ENCODE measurements at regions not wholly inside any gene's neighbourhood (a gene's known extent, or its start where the extent isn't known, plus 50 kb on each side); places are given as distances from the start of the nearest gene placed in this dataset.

- Histone ChIP-seq H2AFZ (ENCODE audit: insufficient read depth, low read length, poor library complexity) (no peak overlapping the region), H4K91ac (ENCODE audit: low read depth, low read length) (peak overlapping the region; percentile 21), H3K18ac (ENCODE audit: low read length) (no peak overlapping the region), H2BK12ac (ENCODE audit: low read length) (peak overlapping the region; percentile 84), H3K9me3 (ENCODE audit: insufficient read depth, low read depth, low read length) (no peaks in the 10 kb centered on the region), H2BK120ac (ENCODE audit: insufficient read depth, low read length, poor library complexity) (no peak overlapping the region), H3K36me3 (ENCODE audit: control insufficient read depth in 1 of 2, insufficient read depth in 2 of 2, low read length in 2 of 2) (peaks cover 0 to 2% of the 10 kb centered on the region in 2 experiments), H2BK5ac (ENCODE audit: low read depth, low read length, poor library complexity) (no peak overlapping the region), H4K12ac (ENCODE audit: low read depth, low read length) (no peak overlapping the region), H3K27ac (ENCODE audit: low read depth, low read length) (peak overlapping the region; percentile 34), H3K4ac (ENCODE audit: low read depth, low read length) (no peak overlapping the region), H3K79me2 (ENCODE audit: control insufficient read depth, insufficient read depth, low read length, poor library complexity) (no peaks in the 10 kb centered on the region), H3K23ac (ENCODE audit: low read length) (no peak overlapping the region), H3K27me3 (ENCODE audit: insufficient read depth, low read length) (no peaks in the 10 kb centered on the region), H4K8ac (ENCODE audit: low read depth, low read length) (no peak overlapping the region), H3K14ac (ENCODE audit: low read length) (no peak overlapping the region), H3K4me2 (ENCODE audit: low read length) (no peak overlapping the region), H3K4me1 (ENCODE audit: control insufficient read depth in 1 of 2, insufficient read depth in 2 of 2, low read length in 2 of 2) (peaks cover 10 to 18% of the 10 kb centered on the region in 2 experiments), H3K4me3 (ENCODE audit: low read depth, low read length) (no peak overlapping the region), H3K9ac (ENCODE audit: low read length) (no peak overlapping the region), H2AK5ac (ENCODE audit: low read length) (no peak overlapping the region), H3K79me1 (ENCODE audit: low read length) (peaks cover 12% of the 10 kb centered on the region)
- DNase-seq: no peak
- WGBS (ENCODE audit: extremely low coverage, insufficient coverage, insufficient read length): no CpG with 5 or more reads among the region's 4 CpGs
Measured at GRCh38 chr3:177589911-177590381, 392.7 kb upstream of the TBL1XR1 start.

DNA sequence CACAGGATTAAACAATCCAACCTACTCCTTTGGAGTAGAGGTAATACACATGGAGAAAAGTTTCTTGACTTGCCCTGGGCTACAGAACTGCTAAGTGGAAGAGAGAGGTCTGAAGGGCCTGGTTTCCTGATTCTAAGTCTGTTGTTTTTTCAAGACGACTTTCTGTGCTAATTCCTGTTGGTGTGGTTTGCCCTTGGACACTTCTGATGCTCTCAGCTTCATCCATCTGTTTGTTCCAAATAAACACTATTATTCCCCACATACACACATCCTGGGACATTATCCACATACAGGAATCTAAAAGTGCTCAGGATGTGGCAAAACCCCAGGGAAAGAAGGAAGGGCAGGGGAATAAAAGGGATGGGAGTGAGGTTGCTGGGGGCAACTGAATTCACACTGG lies 393.5 kb upstream of the TBL1XR1 start:
- Histone ChIP-seq H3K79me2 (ENCODE audit: control insufficient read depth, insufficient read depth, low read length, poor library complexity) (no peaks in the 10 kb centered on the region), H3K36me3 (ENCODE audit: control insufficient read depth in 1 of 2, insufficient read depth in 2 of 2, low read length in 2 of 2) (peaks cover 0 to 2% of the 10 kb centered on the region in 2 experiments), H2AK5ac (ENCODE audit: low read length) (peak overlapping the region; percentile 32), H3K27ac (ENCODE audit: low read depth, low read length) (peak overlapping the region; percentile 59), H3K23ac (ENCODE audit: low read length) (no peak overlapping the region), H4K8ac (ENCODE audit: low read depth, low read length) (peak overlapping the region; percentile 19), H2BK12ac (ENCODE audit: low read length) (peak overlapping the region; percentile 55), H3K4me3 (ENCODE audit: low read depth, low read length) (no peak overlapping the region), H2AFZ (ENCODE audit: insufficient read depth, low read length, poor library complexity) (no peak overlapping the region), H4K91ac (ENCODE audit: low read depth, low read length) (peak overlapping the region; percentile 71), H3K9me3 (ENCODE audit: insufficient read depth, low read depth, low read length) (no peaks in the 10 kb centered on the region), H2BK5ac (ENCODE audit: low read depth, low read length, poor library complexity) (peak overlapping the region; percentile 62), H3K79me1 (ENCODE audit: low read length) (peaks cover 12% of the 10 kb centered on the region), H3K4ac (ENCODE audit: low read depth, low read length) (no peak overlapping the region), H3K18ac (ENCODE audit: low read length) (no peak overlapping the region), H4K12ac (ENCODE audit: low read depth, low read length) (no peak overlapping the region), H2BK120ac (ENCODE audit: insufficient read depth, low read length, poor library complexity) (peak overlapping the region; percentile 84), H3K4me1 (ENCODE audit: control insufficient read depth in 1 of 2, insufficient read depth in 2 of 2, low read length in 2 of 2) (peaks cover 10 to 18% of the 10 kb centered on the region in 2 experiments), H3K9ac (ENCODE audit: low read length) (no peak overlapping the region), H3K27me3 (ENCODE audit: insufficient read depth, low read length) (no peaks in the 10 kb centered on the region), H3K14ac (ENCODE audit: low read length) (peak overlapping the region; percentile 54), H3K4me2 (ENCODE audit: low read length) (no peak overlapping the region)
- no CpG with 5 or more reads among the region's 1 CpG for WGBS (ENCODE audit: extremely low coverage, insufficient coverage, insufficient read length)
- no peak for DNase-seq

DNA sequence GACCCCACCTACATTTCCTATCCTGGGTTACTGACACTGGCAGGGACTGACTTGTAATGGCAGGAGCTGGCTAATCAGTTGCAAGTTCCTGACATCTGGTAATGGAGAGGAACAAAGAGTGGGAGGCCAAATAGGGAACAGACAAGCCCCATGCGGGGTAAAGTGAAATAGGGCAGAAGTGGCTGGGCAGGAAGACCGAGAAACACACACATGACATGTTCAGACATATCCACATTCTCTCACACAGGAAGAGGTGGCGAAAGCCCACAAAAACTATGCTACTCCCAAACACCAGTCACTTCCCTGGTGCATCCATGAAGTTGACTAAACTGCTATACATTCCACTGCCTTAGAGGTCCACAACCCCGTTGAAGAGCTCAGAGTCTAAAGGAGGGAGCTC lies 394.1 kb upstream of the TBL1XR1 start:
- Histone ChIP-seq H2BK5ac (ENCODE audit: low read depth, low read length, poor library complexity) (peak overlapping the region; percentile 62), H3K14ac (ENCODE audit: low read length) (peak overlapping the region; percentile 54), H4K91ac (ENCODE audit: low read depth, low read length) (peak overlapping the region; percentile 71), H3K18ac (ENCODE audit: low read length) (peak overlapping the region; percentile 17), H3K9me3 (ENCODE audit: insufficient read depth, low read depth, low read length) (no peaks in the 10 kb centered on the region), H2BK120ac (ENCODE audit: insufficient read depth, low read length, poor library complexity) (peak overlapping the region; percentile 84), H3K36me3 (ENCODE audit: control insufficient read depth in 1 of 2, insufficient read depth in 2 of 2, low read length in 2 of 2) (peaks cover 0 to 2% of the 10 kb centered on the region in 2 experiments), H3K27ac (ENCODE audit: low read depth, low read length) (peak overlapping the region; percentile 59), H3K79me2 (ENCODE audit: control insufficient read depth, insufficient read depth, low read length, poor library complexity) (no peaks in the 10 kb centered on the region), H3K4me2 (ENCODE audit: low read length) (no peak overlapping the region), H3K23ac (ENCODE audit: low read length) (no peak overlapping the region), H4K8ac (ENCODE audit: low read depth, low read length) (peak overlapping the region; percentile 51), H3K27me3 (ENCODE audit: insufficient read depth, low read length) (no peaks in the 10 kb centered on the region), H2AFZ (ENCODE audit: insufficient read depth, low read length, poor library complexity) (peak overlapping the region; percentile 23), H3K9ac (ENCODE audit: low read length) (no peak overlapping the region), H3K79me1 (ENCODE audit: low read length) (peaks cover 12% of the 10 kb centered on the region), H2BK12ac (ENCODE audit: low read length) (peak overlapping the region; percentile 55), H3K4me3 (ENCODE audit: low read depth, low read length) (no peak overlapping the region), H4K12ac (ENCODE audit: low read depth, low read length) (no peak overlapping the region), H2AK5ac (ENCODE audit: low read length) (no peak overlapping the region), H3K4ac (ENCODE audit: low read depth, low read length) (peak overlapping the region; percentile 21), H3K4me1 (ENCODE audit: control insufficient read depth in 1 of 2, insufficient read depth in 2 of 2, low read length in 2 of 2) (peaks cover 10 to 20% of the 10 kb centered on the region in 2 experiments)
- WGBS (ENCODE audit: extremely low coverage, insufficient coverage, insufficient read length): no CpG with 5 or more reads among the region's 4 CpGs
- peak in 1 of 2 donors; percentile 31 for DNase-seq

DNA sequence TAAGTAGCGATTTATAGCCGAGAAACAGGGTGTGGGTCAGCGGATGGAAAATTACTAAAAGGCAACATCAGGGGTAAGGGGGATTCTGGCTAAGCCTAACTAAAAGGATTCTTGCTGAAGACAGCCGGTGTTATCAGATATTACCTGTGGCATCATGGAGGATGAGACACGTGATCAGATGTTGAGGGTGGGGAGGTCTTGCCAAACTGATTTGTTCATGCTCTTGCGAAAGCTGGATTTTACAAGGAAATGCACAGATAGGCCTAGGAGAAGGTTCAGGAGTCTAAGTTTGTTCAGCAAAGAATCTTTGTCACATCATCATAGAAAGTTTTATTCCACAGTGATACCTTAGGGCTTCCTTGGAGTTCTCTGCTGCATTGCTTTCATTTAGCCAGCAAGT lies 396.8 kb upstream of the TBL1XR1 start:
- Histone ChIP-seq H2BK120ac (ENCODE audit: insufficient read depth, low read length, poor library complexity) (peak overlapping the region; percentile 1), H3K4me1 (ENCODE audit: control insufficient read depth in 1 of 2, insufficient read depth in 2 of 2, low read length in 2 of 2) (peaks cover 20 to 33% of the 10 kb centered on the region in 2 experiments), H3K14ac (ENCODE audit: low read length) (no peak overlapping the region), H3K18ac (ENCODE audit: low read length) (no peak overlapping the region), H2AK5ac (ENCODE audit: low read length) (no peak overlapping the region), H3K9ac (ENCODE audit: low read length) (no peak overlapping the region), H3K27ac (ENCODE audit: low read depth, low read length) (peak overlapping the region; percentile 29), H3K4me3 (ENCODE audit: low read depth, low read length) (no peak overlapping the region), H3K4me2 (ENCODE audit: low read length) (no peak overlapping the region), H3K27me3 (ENCODE audit: insufficient read depth, low read length) (no peaks in the 10 kb centered on the region), H4K12ac (ENCODE audit: low read depth, low read length) (no peak overlapping the region), H3K36me3 (ENCODE audit: control insufficient read depth in 1 of 2, insufficient read depth in 2 of 2, low read length in 2 of 2) (no peaks in the 10 kb centered on the region), H3K79me1 (ENCODE audit: low read length) (peaks cover 23% of the 10 kb centered on the region), H2BK5ac (ENCODE audit: low read depth, low read length, poor library complexity) (peak overlapping the region; percentile 21), H3K79me2 (ENCODE audit: control insufficient read depth, insufficient read depth, low read length, poor library complexity) (no peaks in the 10 kb centered on the region), H3K23ac (ENCODE audit: low read length) (no peak overlapping the region), H3K4ac (ENCODE audit: low read depth, low read length) (no peak overlapping the region), H4K8ac (ENCODE audit: low read depth, low read length) (no peak overlapping the region), H2BK12ac (ENCODE audit: low read length) (peak overlapping the region; percentile 88), H4K91ac (ENCODE audit: low read depth, low read length) (no peak overlapping the region), H3K9me3 (ENCODE audit: insufficient read depth, low read depth, low read length) (no peaks in the 10 kb centered on the region), H2AFZ (ENCODE audit: insufficient read depth, low read length, poor library complexity) (no peak overlapping the region)
- WGBS (ENCODE audit: extremely low coverage, insufficient coverage, insufficient read length): no CpG with 5 or more reads among the region's 6 CpGs
- no peak for DNase-seq

Data from trophoblast cell (in vitro differentiated cells and primary cell).